ENCODE measurements at regions not wholly inside any gene's neighbourhood (a gene's known extent, or its start where the extent isn't known, plus 50 kb on each side); places are given as distances from the start of the nearest gene placed in this dataset.
"Not testable (repeated sequence)": the region's sequence is repeated elsewhere in the genome, so short reads cannot be mapped to it uniquely, and the experiment has no call there.

DNA sequence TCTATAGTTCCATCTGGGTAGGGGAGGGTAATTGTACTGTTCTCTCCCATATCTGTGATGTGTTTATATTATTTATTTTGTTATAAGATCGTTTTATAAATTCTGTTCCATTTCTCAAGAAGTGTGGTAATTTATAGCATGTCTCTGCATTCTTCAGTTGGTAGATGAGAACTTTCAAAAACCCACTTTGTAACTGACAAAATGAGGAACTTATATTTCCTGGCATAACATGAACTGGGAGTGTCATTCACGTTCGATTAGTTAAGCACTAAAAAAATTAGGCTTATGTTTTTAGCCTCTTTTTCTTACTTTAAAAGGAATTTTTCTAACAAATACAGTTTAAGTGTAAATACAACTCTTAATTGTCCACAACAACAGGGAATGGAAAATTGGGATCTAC lies 230.8 kb downstream of the CGGBP1 start:
- intact Hi-C loops (cut with DNase I), result no loop called here
- no peak overlapping the region for H3K4me3 ChIP-seq
- H3K27ac ChIP-seq, result no peak overlapping the region
- no peak for ATAC-seq
- H3K27me3 ChIP-seq, result no peaks in the 10 kb centered on the region
- H3K4me1 ChIP-seq, result peaks cover 7% of the 10 kb centered on the region
- no peak for DNase-seq
- 49 to 71% methylated on average over 3 of the region's 3 CpGs for WGBS, 2 donors
- H3K9me3 ChIP-seq, result no peaks in the 10 kb centered on the region
- H3K36me3 ChIP-seq (replicated peaks in 1 of 2; ENCODE audit: insufficient read depth in 1 of 2, low read depth in 2 of 2), result no peaks in the 10 kb centered on the region
- TF ChIP-seq POLR2A (IDR thresholded peaks at IDR 0.05), result no peak
- TF ChIP-seq, protein P1, sequence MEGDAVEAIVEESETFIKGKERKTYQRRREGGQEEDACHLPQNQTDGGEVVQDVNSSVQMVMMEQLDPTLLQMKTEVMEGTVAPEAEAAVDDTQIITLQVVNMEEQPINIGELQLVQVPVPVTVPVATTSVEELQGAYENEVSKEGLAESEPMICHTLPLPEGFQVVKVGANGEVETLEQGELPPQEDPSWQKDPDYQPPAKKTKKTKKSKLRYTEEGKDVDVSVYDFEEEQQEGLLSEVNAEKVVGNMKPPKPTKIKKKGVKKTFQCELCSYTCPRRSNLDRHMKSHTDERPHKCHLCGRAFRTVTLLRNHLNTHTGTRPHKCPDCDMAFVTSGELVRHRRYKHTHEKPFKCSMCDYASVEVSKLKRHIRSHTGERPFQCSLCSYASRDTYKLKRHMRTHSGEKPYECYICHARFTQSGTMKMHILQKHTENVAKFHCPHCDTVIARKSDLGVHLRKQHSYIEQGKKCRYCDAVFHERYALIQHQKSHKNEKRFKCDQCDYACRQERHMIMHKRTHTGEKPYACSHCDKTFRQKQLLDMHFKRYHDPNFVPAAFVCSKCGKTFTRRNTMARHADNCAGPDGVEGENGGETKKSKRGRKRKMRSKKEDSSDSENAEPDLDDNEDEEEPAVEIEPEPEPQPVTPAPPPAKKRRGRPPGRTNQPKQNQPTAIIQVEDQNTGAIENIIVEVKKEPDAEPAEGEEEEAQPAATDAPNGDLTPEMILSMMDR (IDR thresholded peaks at IDR 0.05), result no peak

DNA sequence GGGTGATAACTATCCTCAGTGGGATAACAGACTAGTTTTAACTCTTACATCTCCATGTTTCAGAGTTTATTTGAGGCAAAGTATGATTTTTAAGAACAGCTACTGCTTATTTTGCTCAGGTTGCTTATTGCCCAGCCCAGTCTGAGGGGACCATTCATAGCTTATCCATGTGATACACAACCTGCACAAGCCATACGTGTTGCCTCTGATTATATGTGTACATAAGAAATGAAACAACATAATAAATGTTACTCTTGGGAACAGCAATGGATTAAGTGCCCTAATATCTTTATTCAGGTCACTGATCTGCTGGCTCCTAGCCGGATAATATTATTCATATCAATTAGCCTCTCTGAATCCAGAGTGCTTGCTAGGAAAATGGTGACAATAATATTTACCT lies 236.2 kb downstream of the CGGBP1 start:
- Histone ChIP-seq H3K9me3 (no peaks in the 10 kb centered on the region), H3K4me1 (no peaks in the 10 kb centered on the region), H3K36me3 (replicated peaks in 1 of 2; ENCODE audit: insufficient read depth in 1 of 2, low read depth in 2 of 2) (no peaks in the 10 kb centered on the region), H3K27me3 (no peaks in the 10 kb centered on the region), H3K27ac (no peak overlapping the region), H3K4me3 (no peak overlapping the region)
- 43 to 48% methylated on average over 2 of the region's 2 CpGs for WGBS, 2 donors
- DNase-seq (no peak), ATAC-seq (no peak)
- no peak for TF ChIP-seq POLR2A (IDR thresholded peaks at IDR 0.05)
- TF ChIP-seq, protein P1 (IDR thresholded peaks at IDR 0.05), result no peak
- intact Hi-C loops (cut with DNase I), result no loop called here

DNA sequence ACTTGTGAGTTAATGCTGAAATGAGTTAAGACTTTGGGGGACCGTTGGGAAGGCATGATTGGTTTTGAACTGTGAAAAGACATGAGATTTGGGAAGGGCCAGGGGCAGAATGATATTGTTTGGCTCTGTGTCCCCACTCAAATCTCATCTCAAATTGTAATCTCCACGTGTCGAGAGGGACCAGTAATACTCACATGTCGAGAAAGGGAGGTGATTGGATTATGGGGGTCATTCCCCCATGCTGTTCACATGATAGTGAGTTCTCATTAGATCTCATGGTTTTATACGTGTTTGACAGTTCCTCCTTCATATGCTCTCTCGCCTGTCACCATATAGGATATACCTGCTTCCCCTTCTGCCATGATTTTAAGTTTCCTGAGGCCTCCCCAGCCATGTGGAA lies 245.3 kb downstream of the CGGBP1 start:
- DNase-seq; H3K27ac ChIP-seq; intact Hi-C loops (cut with DNase I); ATAC-seq; H3K27me3 ChIP-seq; H3K4me3 ChIP-seq; H3K36me3 ChIP-seq (replicated peaks in 1 of 2; ENCODE audit: insufficient read depth in 1 of 2, low read depth in 2 of 2); H3K4me1 ChIP-seq; H3K9me3 ChIP-seq: not testable (repeated sequence)
- 73 to 82% methylated on average over 6 of the region's 6 CpGs for WGBS, 2 donors

DNA sequence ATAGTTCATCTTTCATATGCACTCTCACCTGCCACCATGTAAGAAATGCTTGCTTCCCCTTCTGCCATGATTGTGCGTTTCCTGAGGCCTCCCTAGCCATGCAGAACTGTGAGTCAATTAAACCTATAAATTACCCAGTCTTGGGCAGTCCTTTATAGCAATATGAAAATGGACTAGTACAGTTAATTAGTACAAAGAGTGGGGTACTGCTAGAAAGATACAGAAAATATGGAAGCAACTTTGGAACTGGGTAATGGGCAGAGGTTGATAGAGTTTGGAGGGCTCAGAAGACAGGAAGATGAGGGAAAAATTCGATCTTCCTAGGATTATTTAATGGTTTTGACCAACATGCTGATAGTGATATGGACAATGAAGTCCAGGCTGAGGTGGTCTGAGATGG lies 246.9 kb downstream of the CGGBP1 start:
- Histone ChIP-seq H3K36me3 (replicated peaks in 1 of 2; ENCODE audit: insufficient read depth in 1 of 2, low read depth in 2 of 2) (no peaks in the 10 kb centered on the region), H3K27ac (no peak overlapping the region), H3K4me3 (no peak overlapping the region), H3K4me1 (no peaks in the 10 kb centered on the region), H3K9me3 (no peaks in the 10 kb centered on the region), H3K27me3 (no peaks in the 10 kb centered on the region)
- no peak for DNase-seq
- ATAC-seq, result no peak
- 31 to 34% methylated on average over 2 of the region's 2 CpGs for WGBS, 2 donors
- TF ChIP-seq, protein P1 (IDR thresholded peaks at IDR 0.05), result no peak
- TF ChIP-seq POLR2A (IDR thresholded peaks at IDR 0.05), result no peak
- intact Hi-C loops (cut with DNase I), result no loop called here

DNA sequence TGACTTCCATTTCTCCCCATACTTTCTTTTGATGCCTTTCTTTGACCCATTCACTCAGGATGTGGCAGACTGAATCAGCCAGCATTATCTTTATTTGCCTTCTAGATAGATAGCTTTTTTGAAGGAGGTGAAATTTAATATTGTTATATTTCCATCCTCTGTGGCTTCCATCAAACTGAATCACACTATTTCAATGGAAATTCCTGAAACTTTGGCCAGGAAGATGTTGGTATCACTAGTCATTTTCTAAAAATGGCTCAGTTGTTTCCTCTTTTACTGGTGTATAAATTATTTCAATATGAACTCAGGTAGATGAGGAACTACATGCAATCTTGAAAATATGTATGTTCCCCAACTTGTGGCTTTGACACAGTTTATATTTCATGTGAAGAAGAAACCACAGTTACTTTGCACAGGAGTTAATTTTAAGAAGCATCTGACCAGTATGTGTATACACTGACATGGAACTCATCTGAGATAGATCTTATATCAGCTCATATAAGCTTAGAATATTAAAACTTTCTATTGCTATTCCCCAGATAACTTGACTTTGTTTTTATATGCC lies 248.3 kb downstream of the CGGBP1 start:
- no peak overlapping the region for H3K27ac ChIP-seq
- DNase-seq, result no peak
- H3K36me3 ChIP-seq (replicated peaks in 1 of 2; ENCODE audit: insufficient read depth in 1 of 2, low read depth in 2 of 2), result no peaks in the 10 kb centered on the region
- no peaks in the 10 kb centered on the region for H3K4me1 ChIP-seq
- no peak for TF ChIP-seq POLR2A (IDR thresholded peaks at IDR 0.05)
- TF ChIP-seq, protein P1 (IDR thresholded peaks at IDR 0.05), result no peak
- no peaks in the 10 kb centered on the region for H3K9me3 ChIP-seq
- intact Hi-C loops (cut with DNase I), result no loop called here
- no peaks in the 10 kb centered on the region for H3K27me3 ChIP-seq
- no peak overlapping the region for H3K4me3 ChIP-seq
- ATAC-seq, result no peak

Data from body of pancreas (tissue), 4 donors.